ENCODE measurements at regions not wholly inside any gene's neighbourhood (a gene's known extent, or its start where the extent isn't known, plus 50 kb on each side); places are given as distances from the start of the nearest gene placed in this dataset.
"Not testable (repeated sequence)": the region's sequence is repeated elsewhere in the genome, so short reads cannot be mapped to it uniquely, and the experiment has no call there.

GRCh38 chr2:95686056-95686825 lies 94.4 kb downstream of the TRIM43 start:
- TF ChIP-seq SP1 (IDR thresholded peaks at IDR 0.05; ENCODE audit: low read depth); POLR2A (IDR thresholded peaks at IDR 0.05; ENCODE audit: borderline replicate concordance, extremely low read depth, insufficient read depth, insufficient read length): not testable (repeated sequence)

Measured in HCT116 (cell line).